Endothelial cell of umbilical vein (primary cell): ENCODE measurements at regions not wholly inside any gene's neighbourhood (a gene's known extent, or its start where the extent isn't known, plus 50 kb on each side); places are given as distances from the start of the nearest gene placed in this dataset.

Experiments
- BruUV-seq: library from RNA; stranded (reverse); fragments of 400-500 nt; replicated peaks from 2 replicates; lab custom pipeline; 2021; lab: Mats Ljungman, UMichigan
- CTCF ChIA-PET: fragments of 300-600, 350-600 bp; sonication (Branson Sonifier 250); formaldehyde crosslinking; loops from one replicate; lab custom pipeline; 2021; ENCODE audit warnings: antibody characterized with exemption, inconsistent platforms; lab: Charles Lee
- POLR2A ChIA-PET: fragments of 300-600, 350-600 bp; sonication (Branson Sonifier 250); formaldehyde crosslinking; loops from one replicate; lab custom pipeline; 2021; ENCODE audit warnings: antibody characterized with exemption, inconsistent platforms; lab: Charles Lee
- DNase-seq: peaks from one replicate; pipeline ENCODE4 v3.0.0-alpha.2; 2011; ENCODE audit warnings: low read depth, low spot score
- FAIRE-seq: peaks from 2 replicates; lab custom pipeline; 2011; peaks lifted over from hg19 to GRCh38; lab: Jason Lieb, UNC
- H2AFZ ChIP-seq: 2 replicates; pipeline ENCODE4 v1.6.0; 2012; ENCODE audit warnings: low read depth, low read length, control low read depth, inconsistent platforms
- H3K27ac ChIP-seq: 2 replicates; pipeline ENCODE4 v1.5.1; 2011; ENCODE audit warnings: low read depth, mild to moderate bottlenecking, control low read depth, low read length, moderate library complexity; ENCODE audit not compliant: insufficient read depth
- H3K27me3 ChIP-seq, 2 experiments: 2 replicates each; pipeline versions ENCODE4 v1.6.0 to v1.6.1; 2011; ENCODE audit warnings: low read length in 2 of 2, mixed read lengths in 1 of 2; ENCODE audit not compliant: control insufficient read depth in 2 of 2, insufficient read depth in 2 of 2
- H3K36me3 ChIP-seq, 2 experiments: 2 replicates in 1 of 2; 3 replicates in 1 of 2; pipeline ENCODE4 v1.5.1; 2011; ENCODE audit warnings: low read length in 2 of 2, mild to moderate bottlenecking in 1 of 2, moderate library complexity in 1 of 2; ENCODE audit not compliant: control insufficient read depth in 2 of 2, insufficient read depth in 2 of 2; ENCODE audit errors: extremely low read depth in 1 of 2
- H3K4me1 ChIP-seq: 3 replicates; pipeline ENCODE4 v1.5.1; 2011; ENCODE audit warnings: mild to moderate bottlenecking, low read length; ENCODE audit not compliant: control insufficient read depth, insufficient read depth; ENCODE audit errors: extremely low read depth
- H3K4me2 ChIP-seq: 2 replicates; pipeline ENCODE4 v1.6.1; 2011; ENCODE audit warnings: low read length, control low read depth, mixed read lengths; ENCODE audit not compliant: insufficient read depth
- H3K4me3 ChIP-seq, 3 experiments: fragments of 200-600 bp in 1 of 3; sonication (generic), shearing (Covaris generic) in 1 of 3; replicated peaks in 1 of 3; 2 replicates each; pipeline ENCODE4 v1.5.1; 2011 to 2016; ENCODE audit warnings: control low read depth in 3 of 3, low read length in 3 of 3, mild to moderate bottlenecking in 2 of 3, inconsistent platforms in 1 of 3, low read depth in 1 of 3, moderate library complexity in 1 of 3; ENCODE audit not compliant: insufficient read depth in 1 of 3
- H3K79me2 ChIP-seq: 2 replicates; pipeline ENCODE4 v1.6.0; 2012; ENCODE audit warnings: low read length, inconsistent platforms; ENCODE audit not compliant: control insufficient read depth, insufficient read depth
- H3K9ac ChIP-seq: replicated peaks from 2 replicates; pipeline ENCODE3; 2011; ENCODE audit warnings: low read length, control low read depth; ENCODE audit not compliant: insufficient read depth; ENCODE audit errors: extremely low read depth
- H3K9me1 ChIP-seq: replicated peaks from 3 replicates; pipeline ENCODE4 v1.6.0; 2011; ENCODE audit warnings: mild to moderate bottlenecking, low read length; ENCODE audit not compliant: control insufficient read depth, insufficient read depth; ENCODE audit errors: extremely low read depth
- H3K9me3 ChIP-seq: replicated peaks from 2 replicates; pipeline ENCODE4 v1.5.1; 2012; ENCODE audit warnings: low read length, inconsistent platforms; ENCODE audit not compliant: control insufficient read depth, insufficient read depth
- H4K20me1 ChIP-seq: replicated peaks from 2 replicates; pipeline ENCODE3; 2011; ENCODE audit warnings: mild to moderate bottlenecking, low read length; ENCODE audit not compliant: control insufficient read depth, insufficient read depth; ENCODE audit errors: extremely low read depth
- CTCF ChIP-seq, 2 donors: IDR thresholded peaks; 1 replicate in 1 of 2; 2 replicates in 1 of 2; pipeline ENCODE4 v1.5.1; 2011; ENCODE audit warnings: low read length in 2 of 2, mild to moderate bottlenecking in 2 of 2, moderate library complexity in 2 of 2, control low read depth in 1 of 2, inconsistent platforms in 1 of 2, low read depth in 1 of 2; ENCODE audit not compliant: insufficient read depth in 1 of 2; ENCODE audit errors: extremely low read depth in 1 of 2
- EZH2 ChIP-seq: IDR thresholded peaks from 2 replicates; pipeline ENCODE4 v1.6.1; 2012; ENCODE audit warnings: borderline replicate concordance, low read depth, mild to moderate bottlenecking, moderate library complexity, low read length, inconsistent platforms; ENCODE audit not compliant: severe bottlenecking
- FOS ChIP-seq: IDR thresholded peaks from 2 replicates; pipeline ENCODE4 v1.6.1; 2011; ENCODE audit warnings: mild to moderate bottlenecking, low read length, moderate library complexity, borderline replicate concordance; ENCODE audit not compliant: insufficient read depth
- GATA2 ChIP-seq: IDR thresholded peaks from 2 replicates; pipeline ENCODE4 v1.7.0; 2011; ENCODE audit warnings: low read depth, mild to moderate bottlenecking, moderate library complexity, mixed read lengths, low read length; ENCODE audit not compliant: insufficient read length, insufficient read depth
- JUN ChIP-seq: IDR thresholded peaks from 2 replicates; pipeline ENCODE4 v1.6.1; 2011; ENCODE audit warnings: borderline replicate concordance, low read depth; ENCODE audit not compliant: insufficient read length, insufficient read depth
- MAX ChIP-seq: IDR thresholded peaks from 2 replicates; pipeline ENCODE4 v1.6.1; 2011; ENCODE audit not compliant: insufficient read depth, insufficient read length
- MYC ChIP-seq: IDR thresholded peaks from one replicate; pipeline ENCODE4 v1.6.1; 2011; ENCODE audit warnings: mild to moderate bottlenecking, low read depth, low read length
- POLR2A ChIP-seq: IDR thresholded peaks from 2 replicates; pipeline ENCODE4 v1.6.1; 2012; ENCODE audit warnings: low read depth, mild to moderate bottlenecking, control low read depth, low read length
- POLR2AphosphoS5 ChIP-seq: IDR thresholded peaks from 2 replicates; pipeline ENCODE4 v1.6.1; 2012; ENCODE audit warnings: low read depth, mild to moderate bottlenecking, control low read depth, low read length, moderate library complexity; ENCODE audit not compliant: insufficient read depth
- dilution Hi-C: fragments of 300-500 bp; cut with MboI; formaldehyde crosslinking; loops from one replicate; pipeline ENCODE4 v1.15.0; 2019; ENCODE audit warnings: low sequenced_read_pairs; ENCODE audit not compliant: extremely low pct_ligation_motif_present
- intact Hi-C: fragments of 100-400 bp; cut with micrococcal nuclease; formaldehyde crosslinking; loops from one replicate; pipeline ENCODE4 v1.10.0; 2022

- Histone ChIP-seq H3K4me3 (no peak overlapping the region), H3K9ac (no peak overlapping the region), H3K9me1 (no peaks in the 10 kb centered on the region), H4K20me1 (no peaks in the 10 kb centered on the region), H3K4me2 (no peak overlapping the region), H3K4me1 (no peaks in the 10 kb centered on the region), H3K9me3 (no peaks in the 10 kb centered on the region), H2AFZ (no peak overlapping the region), H3K27ac (no peak overlapping the region), H3K79me2 (no peaks in the 10 kb centered on the region), H3K36me3 (no peaks in the 10 kb centered on the region), H3K27me3 (no peaks in the 10 kb centered on the region)
- DNase-seq, result no peak
- intact Hi-C loops (no loop called here), dilution Hi-C loops (no loop called here)
- CTCF ChIA-PET, result no interaction called here
- TF ChIP-seq JUN (no peak), FOS (no peak), MAX (no peak), MYC (no peak), POLR2A (no peak), POLR2AphosphoS5 (no peak), EZH2 (no peak), CTCF (IDR thresholded peaks at IDR 0.05; ENCODE audit: extremely low read depth in 1 of 2, insufficient read depth in 1 of 2, low read depth in 1 of 2, low read length in 2 of 2) (no peak), GATA2 (no peak)
- no TSS peak for BruUV-seq
- POLR2A ChIA-PET, result no interaction called here
- FAIRE-seq, result no peak
These were observed 172.4 kb upstream of the KCNH7 start for GRCh38 chr2:163011000-163011399.
